SK-N-SH (cell line): ENCODE measurements at regions not wholly inside any gene's neighbourhood (a gene's known extent, or its start where the extent isn't known, plus 50 kb on each side); places are given as distances from the start of the nearest gene placed in this dataset.

ENCODE experiments used
- CTCF ChIP-seq: fragments of 200-600 bp; sonication (generic); IDR thresholded peaks from 2 replicates; pipeline ENCODE4 v1.6.1; 2017; ENCODE audit warnings: antibody characterized with exemption, mild to moderate bottlenecking, moderate library complexity
- EP300 ChIP-seq, 2 experiments: IDR thresholded peaks; 2 replicates each; pipeline versions ENCODE4 v1.4.0 to v1.6.1; 2012; ENCODE audit warnings: borderline replicate concordance in 1 of 2, low read depth in 1 of 2, low read length in 1 of 2
- PBX3 ChIP-seq: IDR thresholded peaks from 2 replicates; pipeline ENCODE4; 2012
- POLR2AphosphoS5 ChIP-seq: IDR thresholded peaks from 2 replicates; pipeline ENCODE4 v1.6.1; 2012; ENCODE audit warnings: low read depth, low read length
- TAF1 ChIP-seq: IDR thresholded peaks from 2 replicates; pipeline ENCODE4 v1.6.1; 2012; ENCODE audit warnings: low read depth, mild to moderate bottlenecking, low read length, moderate library complexity, borderline replicate concordance
- USF2 ChIP-seq: fragments of 150-350 bp; IDR thresholded peaks from 2 replicates; pipeline ENCODE4 v1.6.1; 2017; ENCODE audit warnings: antibody characterized with exemption, low read length, low read depth, borderline replicate concordance

- TF ChIP-seq POLR2AphosphoS5 (no peak), CTCF (no peak), EP300 (IDR thresholded peaks at IDR 0.05; ENCODE audit: borderline replicate concordance in 1 of 2, low read depth in 1 of 2, low read length in 1 of 2) (no peak), TAF1 (no peak), USF2 (no peak), PBX3 (no peak)
These were observed 610.5 kb downstream of the PLOD2 start for GRCh38 chr3:145550522-145550921.
